ENCODE measurements at regions not wholly inside any gene's neighbourhood (a gene's known extent, or its start where the extent isn't known, plus 50 kb on each side); places are given as distances from the start of the nearest gene placed in this dataset.

- TF ChIP-seq CHD7 (IDR thresholded peaks at IDR 0.05; ENCODE audit: insufficient replicate concordance, low read length) (no peak), CTBP2 (IDR thresholded peaks at IDR 0.05; ENCODE audit: borderline replicate concordance, insufficient read depth, insufficient read length, low read length) (no peak), SP2 (IDR thresholded peaks at IDR 0.05; ENCODE audit: low read length) (no peak), MAFK (IDR thresholded peaks at IDR 0.05; ENCODE audit: low read depth, low read length) (no peak), SP1 (IDR thresholded peaks at IDR 0.05; ENCODE audit: low read depth, low read length) (no peak)
Measured at GRCh38 chr6:158870649-158870957, 51.4 kb upstream of the EZR start (continued).

Measured in H1 (cell line).